ENCODE measurements at regions not wholly inside any gene's neighbourhood (a gene's known extent, or its start where the extent isn't known, plus 50 kb on each side); places are given as distances from the start of the nearest gene placed in this dataset.

- no peaks in the 10 kb centered on the region for H3K9me3 ChIP-seq (ENCODE audit: insufficient read depth, low read depth, low read length)
- no peak overlapping the region for H3K27ac ChIP-seq (ENCODE audit: low read depth, low read length)
- no peak overlapping the region for H3K9ac ChIP-seq (ENCODE audit: low read depth, low read length)
- H3K4me3 ChIP-seq (ENCODE audit: low read length), result no peak overlapping the region
- H3K27me3 ChIP-seq (ENCODE audit: insufficient read depth, low read length), result no peaks in the 10 kb centered on the region
- WGBS, result no CpG with 5 or more reads among the region's 1 CpG
- no peaks in the 10 kb centered on the region for H3K4me1 ChIP-seq (ENCODE audit: insufficient read depth, low read length)
- no peaks in the 10 kb centered on the region for H3K36me3 ChIP-seq (ENCODE audit: insufficient read depth, low read length)
Measured at GRCh38 chr11:23252426-23252825, 392.2 kb upstream of the CCDC179 start.

GRCh38 chr11:23257088-23257487, 396.8 kb upstream of the CCDC179 start:
- Histone ChIP-seq H3K27me3 (ENCODE audit: insufficient read depth, low read length) (no peaks in the 10 kb centered on the region), H3K4me1 (ENCODE audit: insufficient read depth, low read length) (no peaks in the 10 kb centered on the region), H3K27ac (ENCODE audit: low read depth, low read length) (no peak overlapping the region), H3K4me3 (ENCODE audit: low read length) (no peak overlapping the region), H3K9me3 (ENCODE audit: insufficient read depth, low read depth, low read length) (no peaks in the 10 kb centered on the region), H3K36me3 (ENCODE audit: insufficient read depth, low read length) (no peaks in the 10 kb centered on the region), H3K9ac (ENCODE audit: low read depth, low read length) (no peak overlapping the region)

- Histone ChIP-seq H3K36me3 (ENCODE audit: insufficient read depth, low read length) (no peaks in the 10 kb centered on the region), H3K4me3 (ENCODE audit: low read length) (no peak overlapping the region), H3K9me3 (ENCODE audit: insufficient read depth, low read depth, low read length) (no peaks in the 10 kb centered on the region), H3K27me3 (ENCODE audit: insufficient read depth, low read length) (no peaks in the 10 kb centered on the region), H3K27ac (ENCODE audit: low read depth, low read length) (no peak overlapping the region), H3K4me1 (ENCODE audit: insufficient read depth, low read length) (no peaks in the 10 kb centered on the region), H3K9ac (ENCODE audit: low read depth, low read length) (no peak overlapping the region)
Measured at GRCh38 chr11:23257556-23257955, 397.3 kb upstream of the CCDC179 start.

- no peak overlapping the region for H3K27ac ChIP-seq (ENCODE audit: low read depth, low read length)
- H3K9ac ChIP-seq (ENCODE audit: low read depth, low read length), result no peak overlapping the region
- H3K27me3 ChIP-seq (ENCODE audit: insufficient read depth, low read length), result no peaks in the 10 kb centered on the region
- no peaks in the 10 kb centered on the region for H3K9me3 ChIP-seq (ENCODE audit: insufficient read depth, low read depth, low read length)
- H3K36me3 ChIP-seq (ENCODE audit: insufficient read depth, low read length), result no peaks in the 10 kb centered on the region
- H3K4me3 ChIP-seq (ENCODE audit: low read length), result no peak overlapping the region
- no peaks in the 10 kb centered on the region for H3K4me1 ChIP-seq (ENCODE audit: insufficient read depth, low read length)
Measured at GRCh38 chr11:23263466-23263865, 403.2 kb upstream of the CCDC179 start.

GRCh38 chr11:23272095-23272494, 411.8 kb upstream of the CCDC179 start:
- no peaks in the 10 kb centered on the region for H3K36me3 ChIP-seq (ENCODE audit: insufficient read depth, low read length)
- no peaks in the 10 kb centered on the region for H3K27me3 ChIP-seq (ENCODE audit: insufficient read depth, low read length)
- H3K9ac ChIP-seq (ENCODE audit: low read depth, low read length), result no peak overlapping the region
- no peak overlapping the region for H3K4me3 ChIP-seq (ENCODE audit: low read length)
- no peaks in the 10 kb centered on the region for H3K4me1 ChIP-seq (ENCODE audit: insufficient read depth, low read length)
- H3K9me3 ChIP-seq (ENCODE audit: insufficient read depth, low read depth, low read length), result no peaks in the 10 kb centered on the region
- no peak overlapping the region for H3K27ac ChIP-seq (ENCODE audit: low read depth, low read length)

- H3K27me3 ChIP-seq (ENCODE audit: insufficient read depth, low read length), result no peaks in the 10 kb centered on the region
- no peaks in the 10 kb centered on the region for H3K36me3 ChIP-seq (ENCODE audit: insufficient read depth, low read length)
- no peak overlapping the region for H3K27ac ChIP-seq (ENCODE audit: low read depth, low read length)
- WGBS, result 87% methylated on average over 3 of the region's 4 CpGs
- H3K9ac ChIP-seq (ENCODE audit: low read depth, low read length), result no peak overlapping the region
- H3K4me1 ChIP-seq (ENCODE audit: insufficient read depth, low read length), result no peaks in the 10 kb centered on the region
- no peaks in the 10 kb centered on the region for H3K9me3 ChIP-seq (ENCODE audit: insufficient read depth, low read depth, low read length)
- H3K4me3 ChIP-seq (ENCODE audit: low read length), result no peak overlapping the region
Measured at GRCh38 chr11:23278121-23278520, 417.8 kb upstream of the CCDC179 start.

- Histone ChIP-seq H3K4me3 (ENCODE audit: low read length) (no peak overlapping the region), H3K9me3 (ENCODE audit: insufficient read depth, low read depth, low read length) (no peaks in the 10 kb centered on the region), H3K27me3 (ENCODE audit: insufficient read depth, low read length) (no peaks in the 10 kb centered on the region), H3K36me3 (ENCODE audit: insufficient read depth, low read length) (no peaks in the 10 kb centered on the region), H3K4me1 (ENCODE audit: insufficient read depth, low read length) (no peaks in the 10 kb centered on the region), H3K9ac (ENCODE audit: low read depth, low read length) (no peak overlapping the region), H3K27ac (ENCODE audit: low read depth, low read length) (no peak overlapping the region)
- WGBS, result 98% methylated on average over 2 of the region's 2 CpGs
Measured at GRCh38 chr11:23280088-23280487, 419.8 kb upstream of the CCDC179 start.

GRCh38 chr11:23283666-23284065, 423.4 kb upstream of the CCDC179 start:
- WGBS, result 91% methylated on average over 1 of the region's 1 CpG
- no peak overlapping the region for H3K27ac ChIP-seq (ENCODE audit: low read depth, low read length)
- H3K9me3 ChIP-seq (ENCODE audit: insufficient read depth, low read depth, low read length), result no peaks in the 10 kb centered on the region
- H3K27me3 ChIP-seq (ENCODE audit: insufficient read depth, low read length), result no peaks in the 10 kb centered on the region
- H3K9ac ChIP-seq (ENCODE audit: low read depth, low read length), result no peak overlapping the region
- H3K4me1 ChIP-seq (ENCODE audit: insufficient read depth, low read length), result no peaks in the 10 kb centered on the region
- H3K4me3 ChIP-seq (ENCODE audit: low read length), result no peak overlapping the region
- H3K36me3 ChIP-seq (ENCODE audit: insufficient read depth, low read length), result no peaks in the 10 kb centered on the region

GRCh38 chr11:23284631-23285030, 424.4 kb upstream of the CCDC179 start:
- H3K27me3 ChIP-seq (ENCODE audit: insufficient read depth, low read length), result no peaks in the 10 kb centered on the region
- H3K4me1 ChIP-seq (ENCODE audit: insufficient read depth, low read length), result no peaks in the 10 kb centered on the region
- H3K4me3 ChIP-seq (ENCODE audit: low read length), result no peak overlapping the region
- H3K36me3 ChIP-seq (ENCODE audit: insufficient read depth, low read length), result no peaks in the 10 kb centered on the region
- H3K27ac ChIP-seq (ENCODE audit: low read depth, low read length), result no peak overlapping the region
- no peak overlapping the region for H3K9ac ChIP-seq (ENCODE audit: low read depth, low read length)
- H3K9me3 ChIP-seq (ENCODE audit: insufficient read depth, low read depth, low read length), result no peaks in the 10 kb centered on the region

- Histone ChIP-seq H3K27ac (ENCODE audit: low read depth, low read length) (no peak overlapping the region), H3K9ac (ENCODE audit: low read depth, low read length) (no peak overlapping the region), H3K4me1 (ENCODE audit: insufficient read depth, low read length) (no peaks in the 10 kb centered on the region), H3K27me3 (ENCODE audit: insufficient read depth, low read length) (no peaks in the 10 kb centered on the region), H3K9me3 (ENCODE audit: insufficient read depth, low read depth, low read length) (no peaks in the 10 kb centered on the region), H3K4me3 (ENCODE audit: low read length) (no peak overlapping the region), H3K36me3 (ENCODE audit: insufficient read depth, low read length) (no peaks in the 10 kb centered on the region)
- whole genome bisulfite sequencing, result 94% methylated on average over 1 of the region's 1 CpG
Measured at GRCh38 chr11:23288003-23288783, 427.9 kb upstream of the CCDC179 start.

- no peaks in the 10 kb centered on the region for H3K36me3 ChIP-seq (ENCODE audit: insufficient read depth, low read length)
- no peak overlapping the region for H3K4me3 ChIP-seq (ENCODE audit: low read length)
- no peaks in the 10 kb centered on the region for H3K27me3 ChIP-seq (ENCODE audit: insufficient read depth, low read length)
- no peak overlapping the region for H3K27ac ChIP-seq (ENCODE audit: low read depth, low read length)
- no peaks in the 10 kb centered on the region for H3K4me1 ChIP-seq (ENCODE audit: insufficient read depth, low read length)
- 81% methylated on average over 2 of the region's 2 CpGs for WGBS
- H3K9ac ChIP-seq (ENCODE audit: low read depth, low read length), result no peak overlapping the region
- H3K9me3 ChIP-seq (ENCODE audit: insufficient read depth, low read depth, low read length), result no peaks in the 10 kb centered on the region
Measured at GRCh38 chr11:23295241-23295640, 435.0 kb upstream of the CCDC179 start.

GRCh38 chr11:23308041-23308440, 447.8 kb upstream of the CCDC179 start:
- no peak overlapping the region for H3K4me3 ChIP-seq (ENCODE audit: low read length)
- no peaks in the 10 kb centered on the region for H3K4me1 ChIP-seq (ENCODE audit: insufficient read depth, low read length)
- no peaks in the 10 kb centered on the region for H3K9me3 ChIP-seq (ENCODE audit: insufficient read depth, low read depth, low read length)
- no peak overlapping the region for H3K9ac ChIP-seq (ENCODE audit: low read depth, low read length)
- H3K27me3 ChIP-seq (ENCODE audit: insufficient read depth, low read length), result no peaks in the 10 kb centered on the region
- no peak overlapping the region for H3K27ac ChIP-seq (ENCODE audit: low read depth, low read length)
- H3K36me3 ChIP-seq (ENCODE audit: insufficient read depth, low read length), result no peaks in the 10 kb centered on the region
- WGBS, result 86% methylated on average over 2 of the region's 2 CpGs
